Gastroesophageal sphincter (tissue), 3 donors: ENCODE measurements at regions not wholly inside any gene's neighbourhood (a gene's known extent, or its start where the extent isn't known, plus 50 kb on each side); places are given as distances from the start of the nearest gene placed in this dataset.

Experiments
- EP300 ChIP-seq: sonication (generic); formaldehyde crosslinking; IDR thresholded peaks from one replicate; pipeline ENCODE4 v1.6.1; 2017; ENCODE audit warnings: antibody characterized with exemption, mild to moderate bottlenecking
- POLR2A ChIP-seq, 2 donors: fragments of 450-650 bp; IDR thresholded peaks; one replicate each; pipeline ENCODE4 v1.6.1; 2017; ENCODE audit warnings: antibody characterized with exemption in 2 of 2, mild to moderate bottlenecking in 2 of 2, moderate library complexity in 1 of 2
- POLR2AphosphoS5 ChIP-seq: sonication (generic); formaldehyde crosslinking; IDR thresholded peaks from one replicate; pipeline ENCODE4 v1.6.1; 2017; ENCODE audit warnings: antibody characterized with exemption
- TF ChIP-seq, protein P1 (sequence below), 4 experiments: fragments of 200-600 bp in 2 of 4; fragments of 450-650 bp in 2 of 4; sonication (generic) in 1 of 4; IDR thresholded peaks; one replicate each; pipeline ENCODE4 v1.5.1; 2017 to 2019; ENCODE audit warnings: antibody characterized with exemption in 4 of 4, mild to moderate bottlenecking in 2 of 4, moderate library complexity in 2 of 4

DNA sequence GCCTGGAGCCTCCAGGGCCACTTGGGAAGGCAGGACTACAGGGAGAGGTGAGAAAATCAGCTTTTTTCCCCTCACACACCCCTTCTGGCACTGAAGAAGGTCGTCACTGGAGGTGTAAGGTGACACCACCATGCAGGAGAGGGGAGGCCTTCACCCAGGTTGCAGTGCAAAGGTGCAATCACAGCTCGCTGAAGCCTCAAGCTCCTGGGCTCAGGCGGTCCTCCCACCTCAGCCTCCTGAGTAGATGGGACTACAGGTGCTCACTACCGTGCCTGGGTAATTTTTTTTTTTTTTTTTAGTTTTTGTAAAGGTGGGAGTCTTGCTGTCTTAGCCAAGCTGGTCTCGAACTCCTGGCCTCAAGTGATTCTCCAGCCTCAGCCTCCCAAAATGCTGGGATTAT is 93.6 kb downstream of the TNFAIP2 start:
- TF ChIP-seq, protein P1, sequence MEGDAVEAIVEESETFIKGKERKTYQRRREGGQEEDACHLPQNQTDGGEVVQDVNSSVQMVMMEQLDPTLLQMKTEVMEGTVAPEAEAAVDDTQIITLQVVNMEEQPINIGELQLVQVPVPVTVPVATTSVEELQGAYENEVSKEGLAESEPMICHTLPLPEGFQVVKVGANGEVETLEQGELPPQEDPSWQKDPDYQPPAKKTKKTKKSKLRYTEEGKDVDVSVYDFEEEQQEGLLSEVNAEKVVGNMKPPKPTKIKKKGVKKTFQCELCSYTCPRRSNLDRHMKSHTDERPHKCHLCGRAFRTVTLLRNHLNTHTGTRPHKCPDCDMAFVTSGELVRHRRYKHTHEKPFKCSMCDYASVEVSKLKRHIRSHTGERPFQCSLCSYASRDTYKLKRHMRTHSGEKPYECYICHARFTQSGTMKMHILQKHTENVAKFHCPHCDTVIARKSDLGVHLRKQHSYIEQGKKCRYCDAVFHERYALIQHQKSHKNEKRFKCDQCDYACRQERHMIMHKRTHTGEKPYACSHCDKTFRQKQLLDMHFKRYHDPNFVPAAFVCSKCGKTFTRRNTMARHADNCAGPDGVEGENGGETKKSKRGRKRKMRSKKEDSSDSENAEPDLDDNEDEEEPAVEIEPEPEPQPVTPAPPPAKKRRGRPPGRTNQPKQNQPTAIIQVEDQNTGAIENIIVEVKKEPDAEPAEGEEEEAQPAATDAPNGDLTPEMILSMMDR (IDR thresholded peaks at IDR 0.05), result no peak
- TF ChIP-seq EP300, result no peak
- no peak for TF ChIP-seq POLR2A (IDR thresholded peaks at IDR 0.05)
- no peak for TF ChIP-seq POLR2AphosphoS5
